ENCODE measurements at regions not wholly inside any gene's neighbourhood (a gene's known extent, or its start where the extent isn't known, plus 50 kb on each side); places are given as distances from the start of the nearest gene placed in this dataset.
"Not testable (repeated sequence)": the region's sequence is repeated elsewhere in the genome, so short reads cannot be mapped to it uniquely, and the experiment has no call there.

DNA sequence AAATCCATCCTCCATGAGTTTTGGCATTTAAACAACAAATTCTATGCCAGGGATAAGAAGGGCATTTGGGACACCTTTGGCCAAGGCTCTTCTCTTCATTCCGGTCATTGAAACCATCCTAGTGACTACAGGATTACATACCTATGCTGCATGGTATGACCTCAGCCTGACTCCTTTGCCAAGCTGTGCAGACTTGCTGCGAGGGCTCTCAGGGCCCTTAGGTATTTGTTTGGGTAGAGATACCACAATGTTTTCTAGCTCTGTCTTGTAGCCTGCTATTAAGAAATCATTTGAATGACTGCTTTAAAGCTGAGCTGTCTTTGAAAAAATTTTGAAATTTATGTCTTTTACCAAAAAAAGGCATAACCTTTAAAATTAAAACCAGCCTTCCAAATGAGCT lies 749.8 kb upstream of the SGO1 start:
- Mint-ChIP-seq H3K27me3 (no peaks in the 10 kb centered on the region), H3K27ac (no peak overlapping the region), H3K4me1 (no peaks in the 10 kb centered on the region)

DNA sequence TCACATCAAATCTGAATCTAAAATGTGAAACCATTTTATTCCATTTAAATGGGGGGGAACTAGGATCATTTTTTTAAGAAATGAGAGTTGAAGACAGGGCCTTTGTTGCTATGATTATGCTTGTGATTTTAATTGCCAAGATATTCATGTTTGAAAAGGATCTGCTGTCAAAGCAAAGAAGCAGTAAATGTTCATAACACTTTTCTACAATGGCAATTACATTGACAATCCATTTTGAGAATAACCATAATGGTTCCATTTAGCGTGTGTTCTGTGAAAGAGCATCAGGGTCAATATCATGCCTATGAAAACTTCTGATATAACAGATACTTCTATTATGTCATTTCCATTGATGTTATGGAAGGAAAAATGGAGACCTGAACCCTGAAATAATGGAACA lies 745.8 kb upstream of the SGO1 start:
- H3K4me1 Mint-ChIP-seq: no peaks in the 10 kb centered on the region
- H3K36me3 Mint-ChIP-seq: no peaks in the 10 kb centered on the region
- Histone ChIP-seq H3K27ac (ENCODE audit: low read depth, low read length) (no peak overlapping the region), H3K4me3 (ENCODE audit: low read length) (no peak overlapping the region), H3K27me3 (ENCODE audit: insufficient read depth, low read length, poor library complexity, severe bottlenecking) (no peaks in the 10 kb centered on the region), H3K4me1 (ENCODE audit: insufficient read depth, low read length) (no peaks in the 10 kb centered on the region), H3K36me3 (ENCODE audit: insufficient read depth, low read length) (no peaks in the 10 kb centered on the region), H3K9me3 (ENCODE audit: low read length) (no peaks in the 10 kb centered on the region)
- CTCF ChIA-PET: no interaction called here
- H3K27me3 Mint-ChIP-seq: no peaks in the 10 kb centered on the region
- POLR2A ChIA-PET: no interaction called here
- no peak for DNase-seq
- H3K9me3 Mint-ChIP-seq: peaks cover 7 to 41% (median 20%) of the 10 kb centered on the region in 5 donors
- H3K27ac Mint-ChIP-seq: no peak overlapping the region
- H3K4me3 Mint-ChIP-seq: no peak overlapping the region

More for the DNA sequence above, 749.8 kb upstream of the SGO1 start:
- Histone ChIP-seq H3K4me3 (ENCODE audit: low read length) (no peak overlapping the region), H3K27ac (ENCODE audit: low read depth, low read length) (no peak overlapping the region), H3K4me1 (ENCODE audit: insufficient read depth, low read length) (no peaks in the 10 kb centered on the region), H3K36me3 (ENCODE audit: insufficient read depth, low read length) (no peaks in the 10 kb centered on the region), H3K27me3 (ENCODE audit: insufficient read depth, low read length, poor library complexity, severe bottlenecking) (no peaks in the 10 kb centered on the region), H3K9me3 (ENCODE audit: low read length) (no peaks in the 10 kb centered on the region)
- POLR2A ChIA-PET: no interaction called here
- no peaks in the 10 kb centered on the region for H3K36me3 Mint-ChIP-seq
- CTCF ChIA-PET: no interaction called here
- no peak overlapping the region for H3K4me3 Mint-ChIP-seq
- peaks cover 1 to 48% (median 13%) of the 10 kb centered on the region in 5 donors for H3K9me3 Mint-ChIP-seq
- no peak for DNase-seq

DNA sequence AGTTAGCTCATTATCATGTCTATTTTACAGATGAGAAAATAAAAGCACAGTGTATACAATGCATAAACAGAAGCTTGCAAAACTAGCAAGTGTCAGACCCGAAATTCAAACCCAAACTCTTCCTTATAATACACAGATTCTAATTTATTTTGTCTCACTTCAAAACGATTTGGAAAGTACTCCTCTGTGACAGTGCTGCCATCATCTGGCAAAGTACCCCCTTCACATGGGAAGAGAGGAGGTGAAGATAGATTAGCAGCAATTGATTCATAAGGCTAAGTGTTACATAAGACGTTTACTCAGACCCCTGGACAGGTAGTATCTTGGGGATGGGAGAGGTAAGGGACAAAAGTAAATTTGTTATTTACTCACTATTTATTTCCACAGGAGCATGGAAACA lies 744.0 kb upstream of the SGO1 start:
- Mint-ChIP-seq H3K27ac (no peak overlapping the region), H3K9me3 (peaks cover 9 to 38% (median 24%) of the 10 kb centered on the region in 5 donors), H3K4me1 (no peaks in the 10 kb centered on the region), H3K4me3 (no peak overlapping the region), H3K27me3 (no peaks in the 10 kb centered on the region), H3K36me3 (no peaks in the 10 kb centered on the region)
- H3K27ac ChIP-seq (ENCODE audit: low read depth, low read length): no peak overlapping the region
- no peak for DNase-seq
- H3K4me1 ChIP-seq (ENCODE audit: insufficient read depth, low read length): no peaks in the 10 kb centered on the region
- CTCF ChIA-PET: no interaction called here
- no peaks in the 10 kb centered on the region for H3K36me3 ChIP-seq (ENCODE audit: insufficient read depth, low read length)
- no peaks in the 10 kb centered on the region for H3K27me3 ChIP-seq (ENCODE audit: insufficient read depth, low read length, poor library complexity, severe bottlenecking)
- POLR2A ChIA-PET: no interaction called here
- no peak overlapping the region for H3K4me3 ChIP-seq (ENCODE audit: low read length)
- no peaks in the 10 kb centered on the region for H3K9me3 ChIP-seq (ENCODE audit: low read length)

DNA sequence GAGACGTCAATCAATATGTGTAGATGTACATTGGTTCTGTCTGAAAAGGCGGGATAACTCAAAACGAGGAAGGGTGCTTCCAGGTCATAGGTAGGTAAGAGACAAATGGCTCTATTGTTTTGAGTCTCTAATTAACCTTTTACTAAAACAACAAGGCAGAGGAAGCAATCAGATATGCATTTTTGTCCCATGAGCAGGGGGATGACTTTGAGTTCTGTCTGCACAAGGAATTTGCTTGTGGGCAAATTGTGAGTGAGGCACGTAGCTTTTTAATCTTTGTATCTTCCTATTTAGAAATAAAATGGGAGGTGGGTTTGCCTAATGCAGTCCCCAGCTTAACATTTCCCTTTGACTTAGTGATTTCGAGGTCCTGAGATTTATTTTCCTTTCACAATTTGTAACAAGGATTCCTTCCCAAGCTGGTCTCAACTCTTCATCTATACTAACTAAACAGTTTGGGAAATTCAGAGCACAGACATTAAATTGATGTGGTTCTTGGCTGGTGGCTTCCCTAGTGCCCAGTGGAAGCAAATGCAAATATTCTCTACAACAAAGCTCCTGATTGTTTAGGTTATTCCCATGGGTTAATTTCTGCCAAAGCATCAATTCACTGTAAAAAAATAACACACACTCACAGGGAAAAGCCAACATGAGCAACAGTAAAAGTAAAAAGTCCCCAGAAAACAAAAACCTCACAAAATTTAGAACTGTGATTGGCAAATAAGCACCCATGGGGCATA lies 738.8 kb upstream of the SGO1 start:
- H3K4me1 ChIP-seq (ENCODE audit: insufficient read depth, low read length): no peaks in the 10 kb centered on the region
- Mint-ChIP-seq H3K4me3 (no peak overlapping the region), H3K36me3 (no peaks in the 10 kb centered on the region), H3K27ac (peak overlapping the region in 1 of 8 donors; percentile 22), H3K9me3 (peaks cover 17 to 45% (median 31%) of the 10 kb centered on the region in 5 donors), H3K27me3 (no peaks in the 10 kb centered on the region), H3K4me1 (no peaks in the 10 kb centered on the region)
- H3K27ac ChIP-seq (ENCODE audit: low read depth, low read length): no peak overlapping the region
- no peaks in the 10 kb centered on the region for H3K36me3 ChIP-seq (ENCODE audit: insufficient read depth, low read length)
- ChIA-PET CTCF (no interaction called here), POLR2A (no interaction called here)
- H3K27me3 ChIP-seq (ENCODE audit: insufficient read depth, low read length, poor library complexity, severe bottlenecking): no peaks in the 10 kb centered on the region
- no peak for DNase-seq
- H3K9me3 ChIP-seq (ENCODE audit: low read length): no peaks in the 10 kb centered on the region
- H3K4me3 ChIP-seq (ENCODE audit: low read length): no peak overlapping the region

DNA sequence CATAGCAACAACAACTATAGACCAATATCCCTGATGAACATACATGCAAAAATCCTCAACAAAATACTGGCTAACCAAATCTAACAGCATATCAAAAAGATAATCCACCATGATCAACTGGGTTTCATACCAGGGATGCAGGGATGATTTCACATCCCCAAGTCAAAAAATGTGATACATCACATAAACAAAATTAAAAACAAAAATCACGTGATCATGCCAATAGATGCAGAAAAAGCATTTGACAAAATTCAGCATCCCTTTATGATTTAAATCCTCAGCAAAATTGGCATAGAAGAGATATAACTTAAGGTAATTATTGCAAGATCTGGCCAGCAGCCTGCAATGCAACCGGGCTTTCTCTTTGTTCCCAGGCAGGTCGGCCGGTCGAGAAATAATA lies 735.1 kb upstream of the SGO1 start:
- H3K36me3 Mint-ChIP-seq; DNase-seq; H3K4me1 Mint-ChIP-seq; H3K36me3 ChIP-seq (ENCODE audit: insufficient read depth, low read length); H3K4me3 Mint-ChIP-seq; H3K27ac ChIP-seq (ENCODE audit: low read depth, low read length); H3K27me3 ChIP-seq (ENCODE audit: insufficient read depth, low read length, poor library complexity, severe bottlenecking); H3K27ac Mint-ChIP-seq; POLR2A ChIA-PET; H3K27me3 Mint-ChIP-seq; H3K9me3 ChIP-seq (ENCODE audit: low read length); H3K4me1 ChIP-seq (ENCODE audit: insufficient read depth, low read length); H3K4me3 ChIP-seq (ENCODE audit: low read length); CTCF ChIA-PET: not testable (repeated sequence)
- peaks cover 35 to 49% (median 42%) of the 10 kb centered on the region in 5 donors for H3K9me3 Mint-ChIP-seq

DNA sequence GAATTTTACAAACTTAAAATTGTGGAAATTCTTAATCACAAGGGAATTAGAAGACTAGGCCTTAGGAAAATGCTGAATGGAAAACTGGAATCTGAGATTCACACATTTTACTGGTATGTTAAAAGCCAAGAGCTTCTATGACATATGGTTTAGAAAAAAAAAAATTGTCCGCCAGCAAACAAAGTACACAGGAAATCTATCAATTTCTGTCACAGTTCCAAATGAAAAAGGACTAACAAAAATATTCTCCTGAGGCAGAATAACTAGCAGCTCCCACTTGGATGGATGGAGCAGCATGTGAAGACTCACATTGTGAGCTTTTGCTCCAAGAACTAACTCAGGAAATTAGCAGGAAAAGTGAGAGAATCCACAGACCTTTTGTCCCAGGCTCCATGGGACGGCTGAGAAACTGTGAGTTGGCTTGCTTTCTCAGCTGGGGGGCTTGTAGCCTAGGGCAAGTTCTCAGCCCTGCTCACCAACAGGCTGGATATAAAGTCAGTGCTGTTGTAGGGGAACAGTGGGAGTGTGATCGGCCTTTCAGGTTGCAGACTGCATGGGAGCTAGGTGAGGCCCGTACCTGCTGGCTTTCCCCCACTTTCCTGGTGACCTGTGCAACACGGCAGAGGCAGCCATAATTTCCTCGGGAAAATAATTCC lies 731.1 kb upstream of the SGO1 start:
- peaks cover 30 to 37% (median 33%) of the 10 kb centered on the region in 5 donors for H3K9me3 Mint-ChIP-seq
- H3K27me3 Mint-ChIP-seq: peaks cover 0 to 1% of the 10 kb centered on the region in 2 donors
- Histone ChIP-seq H3K4me3 (ENCODE audit: low read length) (no peak overlapping the region), H3K36me3 (ENCODE audit: insufficient read depth, low read length) (no peaks in the 10 kb centered on the region), H3K9me3 (ENCODE audit: low read length) (no peaks in the 10 kb centered on the region), H3K27ac (ENCODE audit: low read depth, low read length) (no peak overlapping the region), H3K27me3 (ENCODE audit: insufficient read depth, low read length, poor library complexity, severe bottlenecking) (no peaks in the 10 kb centered on the region), H3K4me1 (ENCODE audit: insufficient read depth, low read length) (no peaks in the 10 kb centered on the region)
- DNase-seq: no peak
- CTCF ChIA-PET: no interaction called here
- POLR2A ChIA-PET: no interaction called here
- no peak overlapping the region for H3K27ac Mint-ChIP-seq
- peaks cover 0 to 1% (median 0%) of the 10 kb centered on the region in 3 donors for H3K36me3 Mint-ChIP-seq
- no peak overlapping the region for H3K4me3 Mint-ChIP-seq
- H3K4me1 Mint-ChIP-seq: no peaks in the 10 kb centered on the region

DNA sequence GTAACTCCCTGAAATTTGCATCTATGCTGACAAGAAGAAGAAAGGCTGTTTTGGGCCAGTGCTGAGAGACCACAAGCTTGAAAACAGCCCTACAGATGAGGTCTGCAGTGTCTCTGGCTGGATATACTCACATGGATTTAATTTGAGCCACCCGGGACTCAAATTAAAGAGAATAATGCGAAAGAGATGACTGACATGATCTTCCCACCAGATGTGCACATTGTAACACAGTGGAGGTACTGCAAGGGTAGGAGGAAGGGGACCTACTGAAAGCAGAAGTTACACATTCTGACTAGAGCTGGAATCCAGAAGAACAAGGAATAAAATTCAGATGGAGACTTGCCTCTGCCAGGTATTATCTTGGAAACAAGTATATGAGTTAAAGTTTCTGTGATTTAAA lies 728.3 kb upstream of the SGO1 start:
- Histone ChIP-seq H3K9me3 (ENCODE audit: low read length) (no peaks in the 10 kb centered on the region), H3K27ac (ENCODE audit: low read depth, low read length) (no peak overlapping the region), H3K4me1 (ENCODE audit: insufficient read depth, low read length) (no peaks in the 10 kb centered on the region), H3K27me3 (ENCODE audit: insufficient read depth, low read length, poor library complexity, severe bottlenecking) (no peaks in the 10 kb centered on the region), H3K36me3 (ENCODE audit: insufficient read depth, low read length) (no peaks in the 10 kb centered on the region), H3K4me3 (ENCODE audit: low read length) (no peak overlapping the region)
- Mint-ChIP-seq H3K4me1 (no peaks in the 10 kb centered on the region), H3K4me3 (no peak overlapping the region), H3K36me3 (peaks cover 0 to 1% (median 0%) of the 10 kb centered on the region in 3 donors), H3K27ac (no peak overlapping the region), H3K27me3 (peaks cover 0 to 1% of the 10 kb centered on the region in 2 donors), H3K9me3 (peaks cover 11 to 37% (median 23%) of the 10 kb centered on the region in 5 donors)
- CTCF ChIA-PET: no interaction called here
- no peak for DNase-seq
- POLR2A ChIA-PET: no interaction called here

DNA sequence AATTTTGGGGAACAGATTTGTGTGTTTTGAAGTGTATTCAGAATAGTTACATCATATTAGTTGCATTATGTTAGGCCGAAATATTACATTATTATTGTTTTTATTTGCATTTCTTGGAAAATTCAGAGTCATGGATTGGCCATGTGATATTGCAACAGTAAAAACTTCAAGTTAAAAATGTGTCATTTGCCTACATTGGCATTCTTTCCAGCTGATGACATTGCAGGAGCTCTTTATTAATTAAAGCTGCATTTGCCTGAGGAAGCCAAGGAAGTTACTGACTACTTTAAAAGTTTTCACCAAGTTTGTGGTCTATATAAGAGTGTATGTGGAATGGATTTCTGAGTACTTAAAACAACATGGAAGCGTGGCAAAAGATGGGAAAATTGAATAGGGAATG lies 726.4 kb upstream of the SGO1 start:
- Histone ChIP-seq H3K27me3 (ENCODE audit: insufficient read depth, low read length, poor library complexity, severe bottlenecking) (no peaks in the 10 kb centered on the region), H3K4me3 (ENCODE audit: low read length) (no peak overlapping the region), H3K9me3 (ENCODE audit: low read length) (no peaks in the 10 kb centered on the region), H3K27ac (ENCODE audit: low read depth, low read length) (no peak overlapping the region), H3K4me1 (ENCODE audit: insufficient read depth, low read length) (no peaks in the 10 kb centered on the region), H3K36me3 (ENCODE audit: insufficient read depth, low read length) (no peaks in the 10 kb centered on the region)
- no peak overlapping the region for H3K4me3 Mint-ChIP-seq
- no peaks in the 10 kb centered on the region for H3K4me1 Mint-ChIP-seq
- peaks cover 0 to 1% of the 10 kb centered on the region in 2 donors for H3K27me3 Mint-ChIP-seq
- H3K27ac Mint-ChIP-seq: no peak overlapping the region
- CTCF ChIA-PET: no interaction called here
- H3K9me3 Mint-ChIP-seq: peaks cover 11 to 34% (median 15%) of the 10 kb centered on the region in 5 donors
- DNase-seq: no peak
- peaks cover 0 to 1% (median 0%) of the 10 kb centered on the region in 3 donors for H3K36me3 Mint-ChIP-seq
- POLR2A ChIA-PET: no interaction called here
